Neural cell (in vitro differentiated cells): ENCODE measurements at regions not wholly inside any gene's neighbourhood (a gene's known extent, or its start where the extent isn't known, plus 50 kb on each side); places are given as distances from the start of the nearest gene placed in this dataset.

ENCODE experiments used
- H2AFZ ChIP-seq: fragments of 200-600, 300-800 bp; sonication (generic), shearing (Covaris generic); 2 replicates; pipeline ENCODE4 v1.6.0; 2014; ENCODE audit warnings: low read depth, mild to moderate bottlenecking, antibody characterized with exemption, low read length, moderate library complexity
- H3F3A ChIP-seq: fragments of 200-600 bp; shearing (Covaris generic); 2 replicates; pipeline ENCODE4 v1.6.1; 2016; ENCODE audit warnings: mild to moderate bottlenecking, moderate library complexity, mixed read lengths, antibody characterized with exemption, low read length; ENCODE audit not compliant: insufficient read depth, poor library complexity, severe bottlenecking
- H3K27ac ChIP-seq: fragments of 200-600, 300-800 bp; sonication (generic), shearing (Covaris generic); 2 replicates; pipeline ENCODE4 v1.5.1; 2014; ENCODE audit warnings: mild to moderate bottlenecking, low read length, moderate library complexity
- H3K27me3 ChIP-seq: fragments of 300-800, 200-600 bp; sonication (generic), shearing (Covaris generic); 2 replicates; pipeline ENCODE4 v1.6.0; 2014; ENCODE audit warnings: mild to moderate bottlenecking, low read depth, low read length, moderate library complexity; ENCODE audit not compliant: insufficient read depth
- H3K36me3 ChIP-seq: fragments of 300-800, 200-600 bp; sonication (generic), shearing (Covaris generic); 2 replicates; pipeline ENCODE4 v1.5.1; 2014; ENCODE audit warnings: mild to moderate bottlenecking, antibody characterized with exemption, low read length, moderate library complexity; ENCODE audit not compliant: insufficient read depth
- H3K4me2 ChIP-seq: fragments of 300-800, 200-600 bp; sonication (generic), shearing (Covaris generic); 2 replicates; pipeline ENCODE4 v1.6.0; 2014; ENCODE audit warnings: mild to moderate bottlenecking, low read length
- H3K4me3 ChIP-seq: fragments of 300-800, 200-600 bp; sonication (generic), shearing (Covaris generic); 2 replicates; pipeline ENCODE4 v1.5.1; 2014; ENCODE audit warnings: mild to moderate bottlenecking, low read length, moderate library complexity
- H3K79me2 ChIP-seq: fragments of 200-600 bp; shearing (Covaris generic); replicated peaks from 2 replicates; pipeline ENCODE4 v1.6.0; 2014; ENCODE audit warnings: mild to moderate bottlenecking, low read length, moderate library complexity; ENCODE audit not compliant: insufficient read depth
- H3K9ac ChIP-seq: fragments of 300-800, 200-600 bp; sonication (generic), shearing (Covaris generic); 2 replicates; pipeline ENCODE4 v1.6.1; 2016; ENCODE audit warnings: mild to moderate bottlenecking, low read length, mixed read lengths
- H3K9me2 ChIP-seq: fragments of 200-600 bp; shearing (Covaris generic); 2 replicates; pipeline ENCODE4 v1.6.1; 2016; ENCODE audit warnings: mild to moderate bottlenecking, low read length, mixed read lengths; ENCODE audit not compliant: insufficient read depth
- H3K9me3 ChIP-seq: fragments of 200-600, 300-800 bp; sonication (generic), shearing (Covaris generic); 2 replicates; pipeline ENCODE4 v1.6.1; 2016; ENCODE audit warnings: mild to moderate bottlenecking, mixed run types, low read length, moderate library complexity, mixed read lengths
- H4K20me1 ChIP-seq: fragments of 200-600 bp; shearing (Covaris generic); 2 replicates; pipeline ENCODE4 v1.6.1; 2016; ENCODE audit warnings: mild to moderate bottlenecking, mixed run types; ENCODE audit not compliant: insufficient read depth
- CTCF ChIP-seq: fragments of 450-650 bp; IDR thresholded peaks from 2 replicates; pipeline ENCODE4 v1.5.1; 2014; ENCODE audit warnings: antibody characterized with exemption, mild to moderate bottlenecking, moderate library complexity; ENCODE audit not compliant: poor library complexity, severe bottlenecking
- EP300 ChIP-seq: fragments of 450-650 bp; conservative IDR thresholded peaks from 2 replicates; pipeline ENCODE4 v1.6.1; 2014; ENCODE audit warnings: antibody characterized with exemption, mild to moderate bottlenecking, moderate library complexity; ENCODE audit not compliant: poor library complexity, severe bottlenecking
- EZH2 ChIP-seq: fragments of 200-600, 300-800 bp; shearing (Covaris generic), sonication (generic); IDR thresholded peaks from 2 replicates; pipeline ENCODE4 v1.6.1; 2014; ENCODE audit warnings: antibody characterized with exemption, low read length, borderline replicate concordance, mild to moderate bottlenecking; ENCODE audit not compliant: insufficient read depth, poor library complexity, severe bottlenecking
- MXI1 ChIP-seq: fragments of 450-650 bp; conservative IDR thresholded peaks from 2 replicates; pipeline ENCODE4 v1.6.1; 2014; ENCODE audit warnings: antibody characterized with exemption, mild to moderate bottlenecking; ENCODE audit not compliant: poor library complexity, severe bottlenecking
- POLR2AphosphoS5 ChIP-seq: IDR thresholded peaks from 2 replicates; pipeline ENCODE4 v1.6.1; 2012
- RAD21 ChIP-seq: fragments of 450-650 bp; conservative IDR thresholded peaks from 2 replicates; pipeline ENCODE4 v1.6.1; 2014; ENCODE audit warnings: antibody characterized with exemption, mild to moderate bottlenecking, moderate library complexity
- REST ChIP-seq: IDR thresholded peaks from 2 replicates; pipeline ENCODE4 v1.6.1; 2012; ENCODE audit warnings: borderline replicate concordance
- SMC3 ChIP-seq: fragments of 450-650 bp; conservative IDR thresholded peaks from 2 replicates; pipeline ENCODE4 v1.6.1; 2014; ENCODE audit warnings: antibody characterized with exemption, mild to moderate bottlenecking, moderate library complexity; ENCODE audit not compliant: poor library complexity
- TAF1 ChIP-seq: IDR thresholded peaks from 2 replicates; pipeline ENCODE4 v1.6.1; 2012; ENCODE audit warnings: low read depth

- Histone ChIP-seq H3F3A (no peaks in the 10 kb centered on the region), H3K36me3 (no peaks in the 10 kb centered on the region), H2AFZ (no peak overlapping the region), H3K79me2 (no peaks in the 10 kb centered on the region), H3K27ac (no peak overlapping the region), H3K4me2 (no peak overlapping the region), H3K4me3 (no peak overlapping the region), H3K9me2 (no peaks in the 10 kb centered on the region), H3K9me3 (no peaks in the 10 kb centered on the region), H3K9ac (no peak overlapping the region), H3K27me3 (no peaks in the 10 kb centered on the region), H4K20me1 (no peaks in the 10 kb centered on the region)
- no peak for TF ChIP-seq MXI1
- TF ChIP-seq RAD21, result no peak
- no peak for TF ChIP-seq EP300
- TF ChIP-seq POLR2AphosphoS5, result no peak
- TF ChIP-seq EZH2, result no peak
- TF ChIP-seq TAF1, result no peak
- no peak for TF ChIP-seq SMC3
- TF ChIP-seq CTCF, result no peak
- no peak for TF ChIP-seq REST
These were observed 57.4 kb upstream of the AJAP1 start for GRCh38 chr1:4597020-4597419.

- Histone ChIP-seq H3K4me2 (no peak overlapping the region), H3K9me2 (no peaks in the 10 kb centered on the region), H2AFZ (no peak overlapping the region), H3K9ac (no peak overlapping the region), H3K27me3 (no peaks in the 10 kb centered on the region), H4K20me1 (no peaks in the 10 kb centered on the region), H3F3A (no peaks in the 10 kb centered on the region), H3K36me3 (no peaks in the 10 kb centered on the region), H3K27ac (no peak overlapping the region), H3K79me2 (no peaks in the 10 kb centered on the region), H3K9me3 (no peaks in the 10 kb centered on the region), H3K4me3 (no peak overlapping the region)
- TF ChIP-seq EZH2 (no peak), CTCF (no peak), SMC3 (no peak), POLR2AphosphoS5 (no peak), EP300 (no peak), RAD21 (no peak), REST (no peak), MXI1 (no peak), TAF1 (no peak)
These were observed 55.8 kb upstream of the AJAP1 start for GRCh38 chr1:4598561-4598960.
